Neural progenitor cell (in vitro differentiated cells): ENCODE measurements at regions not wholly inside any gene's neighbourhood (a gene's known extent, or its start where the extent isn't known, plus 50 kb on each side); places are given as distances from the start of the nearest gene placed in this dataset.

Experiments
- CTCF ChIP-seq: fragments of 200-600 bp; sonication (generic); IDR thresholded peaks from 2 replicates; pipeline ENCODE4 v1.5.1; 2017; ENCODE audit warnings: antibody characterized with exemption, mild to moderate bottlenecking
- EZH2 ChIP-seq: fragments of 200-600 bp; sonication (generic); IDR thresholded peaks from 2 replicates; pipeline ENCODE4 v1.6.1; 2017; ENCODE audit warnings: antibody characterized with exemption, mild to moderate bottlenecking, moderate library complexity

GRCh38 chr5:164360589-164360988 lies 855.2 kb downstream of the MAT2B start:
- TF ChIP-seq CTCF (no peak), EZH2 (no peak)
